ENCODE measurements at regions not wholly inside any gene's neighbourhood (a gene's known extent, or its start where the extent isn't known, plus 50 kb on each side); places are given as distances from the start of the nearest gene placed in this dataset.
"Not testable (repeated sequence)": the region's sequence is repeated elsewhere in the genome, so short reads cannot be mapped to it uniquely, and the experiment has no call there.

DNA sequence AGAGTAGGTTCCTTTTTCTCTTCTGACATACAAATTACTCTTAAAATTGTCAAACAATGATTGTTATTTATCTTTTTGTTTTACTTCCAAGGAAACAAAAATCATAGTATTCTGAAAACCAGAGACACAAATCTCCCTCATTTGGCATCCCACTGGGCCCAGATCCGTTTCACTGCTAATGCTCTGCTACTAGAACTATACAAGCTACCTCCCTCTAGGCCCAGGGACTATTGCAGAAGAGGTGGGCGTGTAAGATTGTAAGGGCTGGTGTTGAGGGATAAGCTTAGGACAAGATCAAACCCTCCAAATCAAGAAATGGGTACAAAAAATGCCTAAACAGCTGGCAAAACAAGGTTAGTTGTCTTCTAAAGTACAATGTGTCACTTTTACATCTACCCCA lies 928.9 kb upstream of the CDH10 start:
- no peak for DNase-seq (ENCODE audit: low read depth in 4 of 4, low spot score in 3 of 4)

DNA sequence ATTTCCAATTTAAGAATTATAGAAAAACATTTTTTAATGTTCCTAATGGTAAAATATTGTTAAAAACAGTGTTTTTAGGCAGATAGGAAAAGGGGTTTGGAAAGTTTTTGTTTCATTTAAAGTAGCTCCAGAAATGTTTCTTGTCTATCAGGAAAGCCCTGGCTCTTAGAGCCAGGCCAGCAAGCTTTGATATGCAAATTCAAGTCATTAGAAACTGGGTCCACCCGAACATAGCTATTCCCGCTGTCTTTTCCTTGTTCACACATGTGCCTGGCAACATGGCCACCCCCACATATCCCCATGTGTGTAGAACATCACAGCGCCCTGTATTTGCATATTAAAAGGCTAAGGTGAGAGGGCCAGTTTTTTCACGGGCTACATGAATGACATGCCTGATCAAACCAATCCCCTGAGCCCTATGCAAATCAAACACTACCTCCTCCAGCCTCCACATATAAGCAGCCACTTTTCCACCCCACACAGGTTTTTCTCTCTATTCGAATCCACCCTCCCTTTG lies 925.3 kb upstream of the CDH10 start:
- no peak for DNase-seq (ENCODE audit: low read depth in 4 of 4, low spot score in 3 of 4)

DNA sequence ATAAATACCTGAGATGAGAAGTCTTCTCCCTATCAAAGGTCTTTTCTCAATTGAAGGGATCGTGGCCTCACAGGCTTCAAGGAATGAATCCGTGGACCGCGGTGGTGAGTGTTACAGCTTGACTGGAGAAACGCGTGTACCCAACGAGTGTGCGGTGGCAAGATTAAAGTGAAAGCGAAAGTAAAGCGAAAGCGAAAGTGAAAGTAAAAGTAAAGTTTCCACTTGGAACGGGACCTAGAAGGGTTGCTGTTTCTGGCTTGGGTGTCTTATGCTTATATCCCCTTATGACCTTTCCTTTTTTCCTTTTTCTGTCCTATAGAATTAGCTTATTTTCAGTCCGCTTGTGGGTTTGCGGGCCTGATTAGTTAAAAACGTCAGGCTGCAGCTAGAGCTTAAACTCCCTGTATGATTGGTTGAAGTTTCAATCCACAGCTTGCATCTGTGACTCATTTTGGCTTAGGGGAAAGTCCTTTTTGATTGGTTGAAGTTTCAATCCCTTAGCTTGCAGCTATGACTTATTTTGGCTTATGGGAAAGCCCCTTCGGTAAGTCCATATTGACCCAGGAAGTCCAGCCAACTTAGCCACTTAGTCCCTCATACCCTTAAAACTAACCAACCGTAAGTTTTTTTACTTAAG lies 924.3 kb upstream of the CDH10 start:
- DNase-seq (ENCODE audit: low read depth in 4 of 4, low spot score in 3 of 4), result no peak

DNA sequence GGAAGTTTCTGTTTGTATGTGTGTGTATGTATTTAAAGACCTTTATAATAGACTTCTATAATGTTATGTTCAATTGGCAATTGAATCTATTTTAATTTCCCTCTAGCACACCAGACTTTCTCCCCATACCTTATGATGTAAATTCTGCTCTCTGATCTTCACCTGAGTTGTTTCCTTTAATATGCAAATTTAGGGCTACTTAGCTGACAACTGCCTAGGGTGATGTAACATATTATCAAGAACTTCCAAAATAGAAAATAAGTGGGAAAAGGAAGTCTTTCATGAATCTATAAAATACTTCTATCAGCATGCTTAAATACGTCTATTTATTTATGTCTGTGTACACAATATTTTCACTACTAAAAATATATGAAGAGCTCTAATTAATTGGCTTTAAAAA lies 923.5 kb upstream of the CDH10 start:
- no peak for DNase-seq (ENCODE audit: low read depth in 4 of 4, low spot score in 3 of 4)

DNA sequence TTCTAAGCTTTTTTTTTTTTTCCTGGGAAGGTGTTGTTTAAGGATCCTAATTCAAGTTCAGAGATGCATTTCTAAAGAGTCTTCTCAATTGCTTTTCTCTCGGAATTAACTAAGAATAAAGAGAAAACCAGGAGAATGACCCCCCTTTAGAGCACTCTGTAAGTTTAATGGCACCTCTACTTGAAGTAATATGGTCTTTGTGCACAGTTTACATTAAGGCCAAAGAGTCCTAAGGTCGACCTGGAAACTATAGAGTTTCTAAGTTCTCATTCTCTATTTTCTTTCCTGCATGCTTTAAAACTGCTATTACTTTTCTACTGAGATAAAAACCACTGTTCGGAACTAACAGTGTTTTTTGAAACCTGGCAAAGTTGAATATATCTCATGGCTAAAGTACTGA lies 923.1 kb upstream of the CDH10 start:
- DNase-seq (ENCODE audit: low read depth in 4 of 4, low spot score in 3 of 4), result no peak

DNA sequence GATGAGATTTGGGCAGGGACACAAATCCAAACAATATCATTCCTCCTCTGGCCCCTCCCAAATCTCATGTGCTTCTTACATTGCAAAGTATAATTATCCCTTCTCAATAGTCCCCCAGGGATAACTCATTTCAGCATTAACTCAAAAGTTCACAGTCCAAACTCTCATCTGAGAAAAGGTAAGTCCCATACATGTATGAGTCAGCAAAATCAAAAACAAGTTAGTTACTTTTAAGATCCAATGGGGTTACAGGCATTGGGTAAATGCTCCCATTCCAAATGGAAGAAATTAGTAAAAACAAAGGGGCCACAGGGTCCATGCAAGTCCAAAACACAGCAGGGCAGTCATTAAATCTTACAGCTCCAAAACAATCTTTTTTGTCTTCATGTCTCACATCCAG lies 917.9 kb upstream of the CDH10 start:
- no peak for DNase-seq (ENCODE audit: low read depth in 4 of 4, low spot score in 3 of 4)

DNA sequence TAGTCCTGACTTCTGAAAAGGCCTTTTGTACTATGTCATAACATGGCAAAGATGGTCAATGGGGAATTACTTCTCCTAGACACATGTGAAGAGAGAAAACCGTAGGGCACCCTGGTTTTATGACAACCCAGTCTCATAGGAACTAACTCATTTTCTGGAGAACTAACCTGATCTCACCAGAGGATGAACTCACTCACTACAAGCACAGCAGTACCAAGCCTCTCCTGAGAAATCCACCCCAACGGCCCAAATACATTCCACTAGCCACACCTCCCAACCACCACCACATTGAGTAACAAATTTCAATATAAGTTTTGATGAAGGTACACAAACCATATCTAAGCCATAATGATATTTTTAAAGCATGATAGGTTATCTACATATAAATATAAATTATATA lies 909.3 kb upstream of the CDH10 start:
- no peak for DNase-seq (ENCODE audit: low read depth in 4 of 4, low spot score in 3 of 4)

DNA sequence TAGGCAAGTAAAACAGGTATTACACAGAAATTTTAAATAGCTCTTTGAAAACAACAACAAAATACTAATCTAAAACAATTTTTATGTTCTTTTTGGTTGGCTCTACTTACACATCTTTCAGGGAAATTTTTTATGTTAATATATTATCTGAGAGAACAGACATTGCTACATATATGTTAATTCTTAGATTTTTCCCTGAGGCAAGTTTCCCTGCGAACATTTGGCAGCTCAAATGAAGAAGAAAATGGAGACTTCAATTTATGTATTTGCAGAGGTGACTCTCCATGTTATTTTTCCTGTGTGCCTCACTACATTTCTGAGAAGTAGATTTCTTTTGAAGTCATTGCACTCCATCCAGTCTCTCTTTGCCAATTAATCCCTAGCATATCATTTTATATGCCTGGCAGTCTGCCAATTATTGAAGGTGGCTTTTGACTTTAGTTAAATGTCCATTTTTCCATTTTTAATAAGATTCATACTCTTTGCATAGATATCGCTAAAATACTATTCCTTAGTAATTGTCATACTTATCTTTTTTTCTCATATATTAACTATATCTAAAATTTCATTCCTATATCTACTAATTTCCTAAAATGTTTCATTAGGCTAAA lies 908.2 kb upstream of the CDH10 start:
- no peak for DNase-seq (ENCODE audit: low read depth in 4 of 4, low spot score in 3 of 4)

DNA sequence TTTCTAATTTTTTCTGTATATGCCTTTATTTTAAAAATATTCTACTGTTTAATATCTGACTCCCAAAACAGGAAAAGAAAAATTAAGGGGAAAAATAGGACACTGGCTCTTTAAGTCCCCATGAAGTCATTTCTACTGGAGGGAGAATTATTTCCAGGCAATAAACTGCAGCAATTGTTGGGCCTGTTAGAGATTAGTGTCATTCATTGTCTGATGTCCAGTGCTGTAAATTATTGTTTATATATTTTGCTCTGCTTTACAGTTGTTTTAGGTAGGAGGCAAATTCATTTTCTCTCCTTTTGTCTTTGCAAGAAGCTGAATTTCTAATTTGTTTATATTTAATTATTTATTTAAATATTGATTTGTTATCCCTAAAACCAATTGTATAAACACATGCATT lies 906.0 kb upstream of the CDH10 start:
- no peak for DNase-seq (ENCODE audit: low read depth in 4 of 4, low spot score in 3 of 4)

DNA sequence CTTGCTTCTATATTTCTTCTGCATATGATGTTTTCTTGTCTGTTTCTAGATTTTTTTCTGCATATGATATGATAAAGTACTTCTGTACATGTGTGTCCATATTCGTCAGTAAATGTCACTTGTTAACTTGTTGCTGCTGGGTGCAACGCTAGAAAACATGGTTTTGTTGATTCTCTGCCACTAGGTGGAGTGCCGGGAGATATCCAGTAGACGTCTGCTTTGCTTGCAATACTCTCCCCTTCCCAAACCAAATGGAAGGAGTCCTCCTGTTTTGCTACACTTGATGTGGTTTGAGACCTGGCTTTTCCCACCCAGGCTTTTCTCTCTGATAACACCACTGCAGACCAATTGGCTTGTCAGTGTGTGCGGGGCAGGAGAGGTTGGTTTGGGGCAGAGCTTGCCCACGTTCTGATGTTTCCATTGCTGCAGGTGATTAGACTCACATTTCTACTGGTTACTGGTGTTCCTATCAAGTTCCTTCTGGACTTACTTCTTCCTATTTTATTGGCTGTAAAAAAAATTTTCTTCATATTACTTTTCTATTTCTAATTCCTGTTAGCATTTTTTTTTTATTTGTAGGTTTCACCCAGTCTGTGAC lies 900.0 kb upstream of the CDH10 start:
- DNase-seq (ENCODE audit: low read depth in 4 of 4, low spot score in 3 of 4), result peak in 1 of 4 donors; percentile 2

DNA sequence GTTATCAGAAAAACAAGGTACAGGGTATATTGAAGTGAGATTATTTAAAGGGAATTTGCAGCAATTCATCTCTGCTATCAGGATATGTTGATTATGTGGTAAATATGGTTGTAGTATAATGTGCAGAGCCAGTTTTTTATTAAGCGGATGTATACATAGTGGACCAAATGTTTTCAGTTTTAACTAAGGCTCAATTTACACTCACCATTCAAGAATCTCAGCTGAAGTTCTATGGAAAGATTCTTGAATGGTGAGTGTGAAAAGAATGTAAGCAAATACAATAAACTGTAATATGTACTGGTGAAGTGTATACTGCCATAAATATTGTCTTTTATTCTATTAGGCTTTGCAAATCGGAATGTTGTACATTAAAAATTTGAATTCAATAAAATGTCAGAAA lies 895.9 kb upstream of the CDH10 start:
- no peak for DNase-seq (ENCODE audit: low read depth in 4 of 4, low spot score in 3 of 4)

DNA sequence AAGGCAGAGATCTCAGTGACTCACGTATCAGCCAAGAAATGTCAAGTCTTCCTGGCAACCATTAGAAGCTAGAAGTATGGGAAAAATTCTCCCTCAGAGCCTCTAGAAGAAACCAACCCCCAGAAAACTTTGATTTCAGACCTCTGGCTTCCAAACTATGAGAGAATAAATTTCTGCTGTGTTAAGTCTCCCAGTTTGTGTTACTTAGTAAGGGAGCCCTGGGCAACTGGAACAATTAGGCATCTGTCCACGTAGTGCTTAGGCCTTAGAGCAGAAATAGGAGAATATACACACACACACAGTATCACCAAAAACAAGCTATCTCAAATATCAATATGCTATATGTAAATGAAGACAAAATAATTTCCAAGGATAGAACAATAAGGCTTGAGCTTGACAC lies 894.8 kb upstream of the CDH10 start:
- DNase-seq (ENCODE audit: low read depth in 4 of 4, low spot score in 3 of 4), result no peak

DNA sequence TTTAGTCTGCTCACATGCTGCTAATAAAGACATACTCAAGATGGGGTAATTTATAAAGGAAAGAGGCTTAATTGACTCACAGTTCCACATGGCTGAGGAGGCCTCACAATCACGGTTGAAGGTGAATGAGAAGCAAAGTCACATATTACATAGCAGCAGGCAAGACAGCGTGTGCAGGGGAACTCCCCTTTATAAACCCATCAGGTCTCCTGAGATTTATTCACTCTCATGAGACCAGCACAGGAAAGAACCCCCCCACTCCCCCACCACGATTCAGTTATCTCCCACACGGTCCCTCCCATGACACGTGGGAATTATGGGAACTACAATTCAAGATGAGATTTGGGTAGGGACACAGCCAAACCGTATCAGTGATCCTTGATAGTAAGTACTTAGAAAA lies 891.7 kb upstream of the CDH10 start:
- DNase-seq (ENCODE audit: low read depth in 4 of 4, low spot score in 3 of 4), result not testable (repeated sequence)

DNA sequence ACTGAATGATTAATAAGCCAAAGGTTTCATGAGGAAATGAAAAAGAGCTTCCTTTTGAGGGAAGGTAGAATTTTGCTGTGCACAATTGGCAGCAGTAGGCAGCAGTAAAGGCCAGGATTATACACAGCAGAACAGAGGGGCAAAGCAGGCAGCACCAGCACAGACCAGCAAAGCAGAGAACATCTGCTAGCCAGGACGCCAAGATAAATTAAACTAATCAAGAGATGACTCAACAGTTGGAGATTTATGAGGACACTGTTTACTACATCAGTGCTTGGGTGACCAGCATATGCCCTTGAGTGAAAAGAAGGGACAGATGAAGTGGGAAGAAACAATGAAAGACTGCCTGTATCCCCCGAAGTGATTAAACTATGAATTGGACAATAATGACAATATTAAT lies 871.4 kb upstream of the CDH10 start:
- DNase-seq (ENCODE audit: low read depth in 4 of 4, low spot score in 3 of 4), result no peak

DNA sequence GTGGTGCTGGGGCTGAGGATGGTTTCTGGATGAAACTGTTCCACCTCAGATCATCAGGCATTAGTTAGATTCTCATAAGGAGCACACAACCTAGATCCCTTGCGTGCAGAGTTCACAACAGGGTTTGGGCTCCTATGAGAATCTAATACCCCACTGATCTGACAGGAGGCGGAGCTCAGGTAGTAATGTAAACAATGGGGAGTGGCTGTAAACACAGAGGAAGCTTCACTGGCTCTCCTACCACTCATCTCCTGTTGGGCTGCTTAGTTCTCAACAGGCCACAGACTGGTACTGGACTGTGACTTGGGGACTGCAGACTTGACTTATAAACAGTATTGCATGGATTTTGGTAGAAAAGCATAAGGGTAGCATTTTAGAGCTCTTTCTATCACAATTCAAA lies 870.7 kb upstream of the CDH10 start:
- DNase-seq (ENCODE audit: low read depth in 4 of 4, low spot score in 3 of 4), result no peak

DNA sequence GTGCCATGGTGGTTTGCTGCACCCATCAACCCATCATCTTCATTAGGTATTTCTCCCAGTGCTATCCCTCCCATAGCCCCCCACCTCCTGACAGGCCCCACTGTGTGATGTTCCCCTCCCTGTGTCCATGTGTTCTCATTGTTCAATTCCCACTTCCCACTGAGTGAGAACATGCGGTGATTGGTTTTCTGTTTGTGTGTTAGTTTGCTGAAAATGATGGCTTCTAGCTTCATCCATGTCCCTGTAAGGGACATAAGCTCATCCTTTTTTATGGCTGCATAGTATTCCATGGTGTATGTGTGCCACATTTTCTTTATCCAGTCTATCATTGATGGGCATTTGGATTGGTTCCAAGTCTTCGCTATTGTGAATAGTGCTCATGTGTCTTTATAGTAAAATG lies 865.9 kb upstream of the CDH10 start:
- not testable (repeated sequence) for DNase-seq (ENCODE audit: low read depth in 4 of 4, low spot score in 3 of 4)

DNA sequence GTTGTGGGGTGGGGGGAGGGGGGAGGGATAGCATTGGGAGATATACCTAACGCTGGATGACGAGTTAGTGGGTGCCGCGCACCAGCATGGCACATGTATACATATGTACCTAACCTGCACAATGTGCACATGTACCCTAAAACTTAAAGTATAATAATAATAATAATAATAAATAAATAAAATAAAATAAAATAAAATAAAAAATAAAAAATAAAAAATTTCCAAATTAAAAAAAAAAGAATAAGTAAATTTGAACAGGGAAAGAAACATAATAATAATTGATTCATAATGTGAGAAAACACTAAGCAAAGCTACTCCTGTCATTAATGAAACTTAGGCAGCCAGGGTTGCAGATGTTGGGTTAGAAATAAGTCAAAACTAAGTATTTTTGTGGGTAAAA lies 863.2 kb upstream of the CDH10 start:
- not testable (repeated sequence) for DNase-seq (ENCODE audit: low read depth in 4 of 4, low spot score in 3 of 4)

DNA sequence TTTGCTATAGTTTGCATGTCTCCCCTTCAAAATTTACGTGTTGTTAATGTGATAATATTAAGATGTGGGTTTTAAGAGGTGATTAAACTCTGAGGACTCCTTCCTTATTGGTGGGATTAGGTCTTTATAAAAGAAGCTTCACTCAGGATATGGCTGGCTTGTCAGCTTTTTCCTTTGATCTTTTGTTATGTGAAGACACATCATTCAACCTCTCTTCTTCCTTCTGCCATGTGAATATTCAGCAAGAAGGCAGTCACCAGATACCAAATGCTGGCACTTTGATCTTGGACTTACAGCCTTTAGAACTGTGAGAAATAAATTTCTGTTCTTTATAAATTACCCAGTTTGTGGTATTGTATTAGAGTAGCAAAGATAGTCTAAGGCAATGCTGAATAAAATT lies 855.9 kb upstream of the CDH10 start:
- no peak for DNase-seq (ENCODE audit: low read depth in 4 of 4, low spot score in 3 of 4)

DNA sequence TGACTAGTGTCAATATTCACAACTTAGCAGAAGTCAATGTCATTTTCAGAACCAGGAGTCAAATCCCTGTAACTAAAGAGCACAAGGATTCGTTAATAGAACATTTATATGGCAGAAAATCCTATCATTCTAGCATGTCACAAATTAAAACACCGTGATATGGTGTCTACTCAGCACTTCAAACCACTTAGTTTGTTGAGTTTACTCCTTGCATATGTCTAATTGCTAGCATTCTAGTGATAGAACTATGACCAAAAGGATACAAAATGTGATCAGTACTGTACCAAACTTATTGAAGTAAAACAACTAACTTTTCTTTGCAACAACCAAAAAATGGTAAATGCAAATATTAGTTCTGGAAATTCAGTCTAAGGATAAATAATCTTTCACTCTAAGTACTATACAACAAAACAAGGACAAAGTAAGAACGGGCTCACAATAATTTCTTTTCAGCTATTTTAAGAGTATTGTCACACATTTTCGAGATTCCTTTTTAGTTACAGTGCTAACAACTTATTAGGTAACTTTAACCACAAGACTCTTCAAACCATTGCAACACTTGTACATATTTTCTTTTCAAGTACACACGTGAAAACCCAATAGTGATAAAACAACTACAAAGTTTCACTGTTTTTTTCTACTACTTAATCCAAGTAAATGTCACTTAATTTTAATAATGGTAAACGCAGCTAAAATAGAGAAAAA lies 845.2 kb upstream of the CDH10 start:
- DNase-seq (ENCODE audit: low read depth in 4 of 4, low spot score in 3 of 4), result no peak

DNA sequence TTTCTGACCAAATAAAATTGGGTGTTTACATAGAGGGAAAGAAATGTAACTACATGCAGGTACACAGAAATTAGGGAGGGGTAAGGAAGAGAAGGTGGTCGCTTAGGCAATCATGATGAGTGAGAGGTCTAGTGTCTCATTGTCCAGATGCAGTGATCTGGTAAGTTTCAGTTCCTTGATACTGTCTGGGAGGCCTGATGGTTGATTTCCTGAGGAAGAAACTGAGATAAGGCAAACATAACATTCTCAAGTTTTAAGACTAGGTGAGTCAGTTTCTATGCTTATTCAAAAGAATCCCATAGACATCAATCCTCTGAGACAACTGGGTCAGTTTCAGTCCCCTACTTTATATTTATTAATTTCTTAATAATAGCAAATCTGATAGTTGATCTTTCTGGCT lies 843.3 kb upstream of the CDH10 start:
- no peak for DNase-seq (ENCODE audit: low read depth in 4 of 4, low spot score in 3 of 4)

DNA sequence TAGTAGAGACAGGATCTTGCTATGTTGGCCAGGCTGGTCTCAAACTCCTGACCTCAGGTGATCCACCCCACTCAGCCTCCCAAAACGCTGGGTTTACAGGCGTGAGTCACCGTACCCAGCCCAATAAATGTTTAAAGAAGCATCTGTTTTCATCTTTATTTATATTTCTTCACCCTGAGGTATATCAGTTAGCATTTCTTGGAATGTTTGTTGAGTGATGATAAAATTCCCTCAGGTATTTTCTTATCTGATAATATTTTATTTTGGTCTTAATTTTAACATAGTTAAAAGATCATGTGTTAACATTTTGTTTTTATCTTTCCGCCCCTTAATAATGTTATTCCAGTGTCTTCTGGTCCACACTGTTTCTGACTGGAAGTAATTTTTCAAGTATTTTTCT lies 839.6 kb upstream of the CDH10 start:
- DNase-seq (ENCODE audit: low read depth in 4 of 4, low spot score in 3 of 4), result no peak

DNA sequence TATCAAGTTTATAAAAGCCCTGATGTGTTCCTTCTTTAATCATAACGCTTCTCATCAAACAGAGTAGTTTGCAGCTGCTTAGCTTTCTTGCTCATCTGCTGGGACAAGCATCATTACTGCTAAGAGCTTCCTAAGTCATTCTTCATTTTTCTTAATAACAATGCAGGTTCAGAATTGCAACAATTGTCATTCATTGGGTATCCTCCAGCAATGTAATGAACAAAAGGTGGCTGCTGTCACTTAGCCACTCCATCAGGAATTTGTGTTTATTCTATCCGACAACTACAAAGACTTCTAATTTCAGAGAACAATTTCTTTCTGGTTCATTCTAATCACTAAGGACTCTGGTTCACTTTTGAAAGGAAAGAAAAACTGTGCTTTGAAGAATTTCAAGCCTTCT lies 836.7 kb upstream of the CDH10 start:
- DNase-seq (ENCODE audit: low read depth in 4 of 4, low spot score in 3 of 4), result no peak

Measured in left renal pelvis (tissue), 4 donors.